ENCODE measurements at regions not wholly inside any gene's neighbourhood (a gene's known extent, or its start where the extent isn't known, plus 50 kb on each side); places are given as distances from the start of the nearest gene placed in this dataset.

GRCh38 chr3:24835510-24835909 is 340.9 kb upstream of the THRB start:
- intact Hi-C loops (cut with micrococcal nuclease) (no loop called here), in situ Hi-C loops (cut with MboI) (no loop called here)
- BruUV-seq (replicated peaks), result no TSS peak
- H4K20me1 ChIP-seq (replicated peaks; ENCODE audit: control insufficient read depth, insufficient read depth, low read length), result no peaks in the 10 kb centered on the region
- H3K9me1 ChIP-seq (ENCODE audit: control insufficient read depth, insufficient read depth, low read length), result no peaks in the 10 kb centered on the region
- no peaks in the 10 kb centered on the region for H3K4me1 ChIP-seq (replicated peaks in 1 of 2; ENCODE audit: control insufficient read depth in 2 of 2, insufficient read depth in 2 of 2, low read length in 2 of 2)
- no peak overlapping the region for H2AFZ ChIP-seq (ENCODE audit: low read depth, low read length)
- no peak overlapping the region for H3K27ac ChIP-seq (ENCODE audit: extremely low read depth, low read depth, low read length)
- H3K4me3 ChIP-seq, result no peak overlapping the region
- ChIA-PET CTCF (ENCODE audit: low intra/inter-chr PET ratio) (no interaction called here), POLR2A (no interaction called here)
- no peaks in the 10 kb centered on the region for H3K79me2 ChIP-seq (ENCODE audit: control insufficient read depth, insufficient read depth, low read length)
- no peaks in the 10 kb centered on the region for H3K9me3 ChIP-seq (replicated peaks; ENCODE audit: control insufficient read depth, insufficient read depth, low read depth, low read length)
- no peaks in the 10 kb centered on the region for H3K27me3 ChIP-seq (ENCODE audit: control insufficient read depth in 2 of 2, insufficient read depth in 2 of 2, low read length in 2 of 2)
- no peak overlapping the region for H3K9ac ChIP-seq (ENCODE audit: insufficient read depth in 1 of 2, low read depth in 2 of 2, low read length in 2 of 2)
- H3K36me3 ChIP-seq (ENCODE audit: control insufficient read depth, insufficient read depth, low read length), result no peaks in the 10 kb centered on the region
- FAIRE-seq (no peak), DNase-seq (ENCODE audit: extremely low read depth in 1 of 4, low spot score in 3 of 4) (no peak), ATAC-seq (no peak)
- no peak overlapping the region for H3K4me2 ChIP-seq (ENCODE audit: insufficient read depth, low read length)
- TF ChIP-seq NR1H2 (CRISPR knock-in tag; IDR thresholded peaks at IDR 0.05), result no peak
- TF ChIP-seq SAP30 (IDR thresholded peaks at IDR 0.05; ENCODE audit: borderline replicate concordance, insufficient read depth, low read depth, low read length, poor library complexity, severe bottlenecking), result no peak
- no peak for TF ChIP-seq KDM4B (IDR thresholded peaks at IDR 0.05; ENCODE audit: borderline replicate concordance in 2 of 2, low read depth in 1 of 2)
- TF ChIP-seq, protein P1, sequence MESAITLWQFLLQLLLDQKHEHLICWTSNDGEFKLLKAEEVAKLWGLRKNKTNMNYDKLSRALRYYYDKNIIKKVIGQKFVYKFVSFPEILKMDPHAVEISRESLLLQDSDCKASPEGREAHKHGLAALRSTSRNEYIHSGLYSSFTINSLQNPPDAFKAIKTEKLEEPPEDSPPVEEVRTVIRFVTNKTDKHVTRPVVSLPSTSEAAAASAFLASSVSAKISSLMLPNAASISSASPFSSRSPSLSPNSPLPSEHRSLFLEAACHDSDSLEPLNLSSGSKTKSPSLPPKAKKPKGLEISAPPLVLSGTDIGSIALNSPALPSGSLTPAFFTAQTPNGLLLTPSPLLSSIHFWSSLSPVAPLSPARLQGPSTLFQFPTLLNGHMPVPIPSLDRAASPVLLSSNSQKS (CRISPR knock-in tag; IDR thresholded peaks at IDR 0.05), result no peak
- TF ChIP-seq, protein P2, sequence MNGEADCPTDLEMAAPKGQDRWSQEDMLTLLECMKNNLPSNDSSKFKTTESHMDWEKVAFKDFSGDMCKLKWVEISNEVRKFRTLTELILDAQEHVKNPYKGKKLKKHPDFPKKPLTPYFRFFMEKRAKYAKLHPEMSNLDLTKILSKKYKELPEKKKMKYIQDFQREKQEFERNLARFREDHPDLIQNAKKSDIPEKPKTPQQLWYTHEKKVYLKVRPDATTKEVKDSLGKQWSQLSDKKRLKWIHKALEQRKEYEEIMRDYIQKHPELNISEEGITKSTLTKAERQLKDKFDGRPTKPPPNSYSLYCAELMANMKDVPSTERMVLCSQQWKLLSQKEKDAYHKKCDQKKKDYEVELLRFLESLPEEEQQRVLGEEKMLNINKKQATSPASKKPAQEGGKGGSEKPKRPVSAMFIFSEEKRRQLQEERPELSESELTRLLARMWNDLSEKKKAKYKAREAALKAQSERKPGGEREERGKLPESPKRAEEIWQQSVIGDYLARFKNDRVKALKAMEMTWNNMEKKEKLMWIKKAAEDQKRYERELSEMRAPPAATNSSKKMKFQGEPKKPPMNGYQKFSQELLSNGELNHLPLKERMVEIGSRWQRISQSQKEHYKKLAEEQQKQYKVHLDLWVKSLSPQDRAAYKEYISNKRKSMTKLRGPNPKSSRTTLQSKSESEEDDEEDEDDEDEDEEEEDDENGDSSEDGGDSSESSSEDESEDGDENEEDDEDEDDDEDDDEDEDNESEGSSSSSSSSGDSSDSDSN (IDR thresholded peaks at IDR 0.05; ENCODE audit: borderline replicate concordance in 1 of 2, low read depth in 2 of 2, low read length in 2 of 2), result no peak
- no peak for TF ChIP-seq RFX1 (IDR thresholded peaks at IDR 0.05)
- TF ChIP-seq ZNF212 (CRISPR knock-in tag; IDR thresholded peaks at IDR 0.05), result no peak
- 1% methylated on average over 4 of the region's 4 CpGs for WGBS (ENCODE audit: insufficient coverage, low coverage, missing lambda C conversion rate)

Measured in K562 (cell line).